RKO (cell line): ENCODE measurements at regions not wholly inside any gene's neighbourhood (a gene's known extent, or its start where the extent isn't known, plus 50 kb on each side); places are given as distances from the start of the nearest gene placed in this dataset.

Source experiments
- DNase-seq: peaks from one replicate; pipeline ENCODE4 v3.0.0-alpha.2; 2016; ENCODE audit warnings: low spot score

DNA sequence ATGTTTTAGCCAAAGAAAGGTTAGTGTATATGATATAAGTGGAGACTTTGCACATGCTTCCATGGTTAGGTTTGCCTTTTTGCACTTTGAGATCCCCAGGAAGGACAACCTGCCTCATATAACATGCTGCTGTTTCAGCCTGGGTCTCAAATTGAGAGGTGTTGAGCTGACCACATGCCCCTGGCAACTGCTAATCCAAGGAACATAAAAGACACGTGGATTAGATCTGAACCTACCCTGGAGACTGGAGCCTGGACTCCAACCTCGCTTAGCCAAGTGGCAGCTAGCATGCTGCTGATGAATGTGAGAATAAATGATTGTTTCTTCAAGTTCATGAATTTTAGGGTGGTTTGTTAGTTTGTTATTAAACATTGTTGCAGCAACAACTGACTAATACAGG, 301.8 kb upstream of the TBC1D5 start:
- no peak for DNase-seq

GRCh38 chr3:18036450-18036815, 294.0 kb upstream of the TBC1D5 start:
- DNase-seq: no peak

DNA sequence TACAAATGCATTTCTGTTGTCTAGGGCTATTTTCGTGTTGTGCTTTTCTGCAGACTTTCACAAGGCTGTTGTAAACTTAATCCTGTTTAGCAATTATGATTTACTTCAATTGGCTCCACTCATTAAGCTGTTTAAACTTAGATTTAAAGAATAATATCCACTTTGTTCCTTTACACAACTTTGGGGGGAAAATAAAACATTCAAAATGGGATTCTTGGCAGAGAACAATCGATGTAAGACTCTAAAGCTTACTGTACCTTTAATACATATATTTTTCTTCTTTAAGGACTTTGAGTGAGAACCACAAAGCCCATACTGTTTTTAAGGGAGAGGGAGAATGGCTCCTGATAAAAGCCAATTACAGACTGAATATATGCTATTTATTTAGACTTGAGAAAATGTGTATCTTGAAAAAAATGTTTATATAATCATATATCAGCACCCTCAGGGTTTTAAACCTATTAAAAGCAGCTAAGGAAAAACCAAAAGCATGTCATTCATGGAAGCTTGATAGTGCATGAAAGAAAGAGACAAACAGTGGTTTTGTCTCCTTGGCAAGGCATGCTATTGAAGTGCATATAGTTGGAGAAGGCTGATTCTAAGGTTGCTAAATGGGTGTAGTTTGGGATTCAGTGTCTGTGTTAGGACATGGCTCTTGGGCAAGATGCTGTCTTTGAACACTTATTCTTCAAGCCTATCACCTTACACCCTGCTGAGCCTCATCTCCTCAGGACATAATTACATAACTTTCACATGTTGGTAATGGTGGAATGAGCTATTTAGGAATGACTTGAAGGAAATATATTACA, 293.4 kb upstream of the TBC1D5 start:
- no peak for DNase-seq

GRCh38 chr3:18033581-18034108, 291.2 kb upstream of the TBC1D5 start:
- DNase-seq: no peak

DNA sequence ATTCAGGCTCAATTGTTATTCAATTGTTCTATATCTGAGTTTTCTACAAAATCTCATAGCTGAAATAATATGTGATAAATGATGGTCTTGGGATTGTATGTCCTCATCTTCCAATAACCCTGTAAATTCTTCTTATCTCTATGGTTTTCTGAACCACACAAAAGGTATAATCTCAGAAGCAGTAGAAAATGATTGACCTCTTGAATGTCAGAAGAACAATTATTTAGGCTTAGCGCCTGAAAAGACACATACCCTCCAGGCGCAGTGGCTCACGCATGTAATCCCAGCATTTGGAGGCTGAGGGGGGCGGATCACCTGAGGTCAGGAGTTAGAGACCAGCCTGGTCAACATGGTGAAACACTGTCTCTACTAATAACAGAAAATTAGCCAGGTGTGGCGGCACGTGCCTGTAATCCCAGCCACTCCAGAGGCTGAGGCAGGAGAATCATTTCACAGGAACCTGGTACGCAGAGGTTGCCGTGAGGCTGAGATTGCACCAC, 288.0 kb upstream of the TBC1D5 start:
- DNase-seq: no peak

GRCh38 chr3:18027161-18027939, 284.9 kb upstream of the TBC1D5 start:
- no peak for DNase-seq

DNA sequence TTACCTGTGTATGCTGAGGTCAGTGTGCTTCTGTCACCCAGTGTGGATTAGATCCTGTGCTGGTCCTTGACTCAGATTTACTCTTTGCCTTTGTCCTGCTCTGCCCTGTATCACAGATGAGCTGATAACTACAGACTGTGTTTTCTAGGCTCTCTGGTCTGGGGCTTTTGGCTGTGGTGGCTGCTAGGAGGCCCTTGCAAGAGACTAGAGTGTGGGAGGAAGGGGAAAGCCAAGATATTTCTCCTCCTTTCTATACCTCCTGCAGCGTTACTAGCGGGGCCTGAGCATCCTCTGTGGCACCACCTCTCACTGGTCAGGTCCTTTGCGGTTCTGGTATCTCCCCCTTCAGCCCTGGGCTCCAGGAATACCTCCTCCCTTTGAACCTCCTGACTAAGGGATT, 282.3 kb upstream of the TBC1D5 start:
- DNase-seq: no peak

DNA sequence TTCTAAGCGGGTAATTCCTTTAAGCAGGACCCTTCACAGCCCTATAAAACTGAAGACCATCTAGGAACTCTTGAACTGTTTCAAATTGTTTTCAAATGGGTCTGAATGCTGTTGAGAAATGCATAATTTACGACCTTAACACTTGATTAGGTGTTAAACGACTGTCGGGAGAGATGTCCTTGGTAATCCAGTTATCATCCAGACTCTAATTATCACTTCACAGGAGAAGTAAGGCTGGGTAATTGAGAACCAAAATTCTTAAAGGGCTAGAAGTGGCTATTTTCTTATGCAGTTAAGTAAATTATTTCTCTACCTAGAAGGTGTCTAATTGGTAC, 276.7 kb upstream of the TBC1D5 start:
- no peak for DNase-seq

DNA sequence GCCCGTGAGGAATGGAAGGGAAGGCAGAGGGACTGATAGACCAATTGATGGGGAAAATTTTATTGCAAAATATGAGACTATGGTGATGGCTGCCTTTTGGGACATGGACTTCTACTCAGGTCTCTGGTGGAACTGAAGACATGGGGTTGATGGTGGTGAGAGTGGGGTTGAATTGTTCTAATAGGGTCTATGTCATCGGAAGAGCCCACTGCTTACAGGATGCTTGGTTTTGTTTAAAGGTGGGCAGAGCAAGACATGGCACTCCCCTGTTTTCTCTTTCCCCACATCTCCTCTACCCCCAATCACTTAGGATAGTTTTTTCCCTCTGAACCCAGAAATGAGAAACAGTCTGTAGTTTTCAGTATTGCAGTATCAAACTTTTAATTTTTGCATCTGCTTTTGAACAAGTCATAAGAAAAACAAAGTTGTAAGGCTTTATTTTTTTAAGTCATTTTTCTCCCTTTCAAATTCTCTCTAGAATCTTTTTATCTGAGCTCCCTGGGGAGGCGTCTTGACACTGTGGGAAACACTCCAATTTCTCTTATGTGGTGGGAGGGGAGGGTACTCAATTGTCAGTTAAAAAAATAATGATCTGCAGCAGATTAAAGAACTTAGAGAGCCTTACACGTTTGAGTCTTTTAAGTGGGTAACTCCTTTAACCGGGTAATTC, 276.2 kb upstream of the TBC1D5 start:
- no peak for DNase-seq

GRCh38 chr3:18016366-18016765, 273.9 kb upstream of the TBC1D5 start:
- no peak for DNase-seq

GRCh38 chr3:18012933-18013332, 270.5 kb upstream of the TBC1D5 start:
- DNase-seq: no peak

DNA sequence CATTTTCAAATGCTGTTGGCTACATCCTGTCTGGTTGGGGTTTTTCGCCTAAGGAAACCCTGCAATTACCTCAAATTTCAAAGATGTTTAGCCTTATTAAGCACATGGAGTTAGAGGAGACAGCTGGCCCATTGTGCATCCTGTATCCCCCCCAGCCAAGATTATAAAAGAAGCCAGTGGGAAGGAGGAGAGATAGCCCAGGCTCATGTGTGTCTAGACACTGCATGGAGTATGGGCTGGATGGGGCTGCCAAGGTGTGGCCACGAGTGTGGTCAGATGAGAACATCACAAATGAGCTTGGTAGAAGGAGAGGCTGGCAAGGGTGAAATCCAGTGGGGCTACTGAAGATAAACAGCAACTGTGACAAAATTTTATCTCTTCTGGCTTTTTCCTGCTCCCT, 270.0 kb upstream of the TBC1D5 start:
- DNase-seq: no peak

DNA sequence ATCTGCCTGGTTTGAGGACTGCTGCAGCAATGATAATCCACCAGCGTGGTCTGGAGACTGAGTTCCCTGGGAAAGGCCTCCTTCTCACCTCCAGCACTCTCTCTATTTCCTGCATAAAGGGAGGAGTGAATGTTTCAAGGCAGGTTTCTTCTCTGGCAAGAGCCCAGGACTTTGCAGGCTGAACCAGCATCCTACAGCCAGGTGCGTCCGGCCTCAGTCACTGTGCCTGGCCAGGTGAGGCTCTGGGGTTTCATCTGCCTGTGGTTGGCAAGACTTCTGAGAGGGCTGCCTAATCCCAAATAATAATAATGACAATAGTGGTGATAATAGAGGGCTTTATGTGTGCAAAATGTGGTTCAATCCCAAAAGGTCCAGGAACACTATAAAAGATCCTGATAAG, 269.0 kb upstream of the TBC1D5 start:
- DNase-seq: no peak

DNA sequence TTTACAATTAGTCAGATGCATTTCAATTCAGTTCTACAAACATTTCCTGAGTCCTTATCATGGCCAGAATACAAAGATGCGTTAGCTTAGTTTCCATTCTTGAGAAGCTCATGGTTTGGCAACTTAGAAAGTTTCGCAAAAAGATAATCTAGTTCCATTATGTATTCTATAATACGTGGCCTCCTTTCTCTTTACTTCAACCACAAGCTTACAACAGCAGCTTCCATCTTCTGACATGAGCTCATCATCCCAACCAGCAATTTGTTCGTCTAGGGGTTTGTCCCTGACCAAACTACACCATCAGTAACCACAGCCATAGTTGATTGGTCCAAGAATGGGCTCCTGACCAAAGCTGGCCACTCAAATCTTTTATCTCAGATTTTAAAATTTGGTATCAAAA, 267.6 kb upstream of the TBC1D5 start:
- DNase-seq: no peak

DNA sequence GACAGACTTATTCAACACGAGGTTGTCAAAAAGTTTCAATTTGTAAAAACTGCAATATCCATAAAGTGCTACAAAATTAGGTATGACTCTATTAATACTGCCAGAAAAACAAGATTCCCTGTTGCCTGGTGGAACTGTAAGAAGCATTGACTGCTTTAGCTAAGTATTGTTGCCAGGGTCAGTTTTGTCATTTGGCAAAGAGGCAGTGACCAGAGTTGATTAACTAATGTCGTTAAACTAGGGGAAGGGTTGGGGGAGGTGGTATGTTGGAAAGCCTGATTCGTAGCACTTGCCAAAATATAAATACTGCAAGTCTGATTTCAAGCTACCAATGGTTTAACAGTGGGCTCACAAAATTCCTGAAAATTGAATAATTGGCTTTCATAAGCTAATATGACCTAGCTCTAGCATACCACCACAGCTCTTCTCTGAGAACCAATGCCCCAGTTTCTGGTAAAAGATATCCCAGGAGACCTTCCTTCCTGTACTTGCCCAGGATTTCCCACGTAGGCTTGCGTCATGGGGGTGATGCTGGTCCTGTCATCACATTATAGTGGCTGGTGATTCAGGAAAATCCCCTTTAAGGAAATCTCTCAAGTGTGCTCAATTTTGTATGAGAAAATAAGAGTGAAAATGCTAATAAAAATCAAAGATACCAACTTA, 266.4 kb upstream of the TBC1D5 start:
- no peak for DNase-seq

- DNase-seq: no peak
Measured at GRCh38 chr3:18007980-18008379, 265.5 kb upstream of the TBC1D5 start.

DNA sequence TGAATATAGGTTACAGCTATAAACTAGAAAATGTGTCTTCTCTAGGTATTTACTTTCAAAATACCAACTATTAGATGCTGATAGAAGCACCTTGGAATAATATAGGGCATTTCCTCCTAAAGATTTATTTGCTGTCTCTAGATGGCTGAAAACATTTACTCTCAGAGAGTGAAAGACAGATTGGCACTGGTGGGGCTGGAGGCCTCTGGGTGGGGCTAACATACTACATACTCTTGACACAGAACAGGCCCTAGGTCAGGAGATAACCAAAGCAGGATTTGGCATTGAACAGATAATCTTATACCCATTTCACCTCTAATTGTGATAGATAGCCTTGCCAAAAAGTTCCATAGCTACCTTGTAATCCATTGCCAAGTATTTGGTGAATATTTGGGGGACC, 253.3 kb upstream of the TBC1D5 start:
- no peak for DNase-seq

GRCh38 chr3:17994167-17994566, 251.7 kb upstream of the TBC1D5 start:
- no peak for DNase-seq

GRCh38 chr3:17990390-17990789, 248.0 kb upstream of the TBC1D5 start:
- no peak for DNase-seq

DNA sequence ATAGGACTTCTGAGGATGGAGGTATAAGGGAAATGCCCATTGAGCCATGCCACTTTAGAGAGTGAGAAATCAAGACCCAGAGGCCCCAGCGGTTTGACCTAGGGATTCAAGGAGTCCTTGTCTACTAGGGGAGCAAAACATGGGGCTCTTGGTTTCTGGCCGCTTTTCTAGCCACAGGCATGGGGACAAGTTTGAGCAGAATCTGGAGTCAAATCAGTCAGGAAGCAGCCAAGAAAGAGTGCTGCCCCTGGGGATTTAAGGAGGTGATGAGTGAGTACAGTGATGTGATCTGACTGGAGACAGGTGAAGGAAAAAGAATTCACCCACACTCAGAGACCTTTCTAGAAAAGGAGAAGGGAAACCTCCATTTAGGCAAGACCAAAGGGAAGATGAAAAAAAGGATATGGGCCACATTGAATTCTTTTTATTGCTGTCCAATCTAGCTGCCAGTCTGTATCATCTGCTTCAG, 244.0 kb upstream of the TBC1D5 start:
- no peak for DNase-seq

DNA sequence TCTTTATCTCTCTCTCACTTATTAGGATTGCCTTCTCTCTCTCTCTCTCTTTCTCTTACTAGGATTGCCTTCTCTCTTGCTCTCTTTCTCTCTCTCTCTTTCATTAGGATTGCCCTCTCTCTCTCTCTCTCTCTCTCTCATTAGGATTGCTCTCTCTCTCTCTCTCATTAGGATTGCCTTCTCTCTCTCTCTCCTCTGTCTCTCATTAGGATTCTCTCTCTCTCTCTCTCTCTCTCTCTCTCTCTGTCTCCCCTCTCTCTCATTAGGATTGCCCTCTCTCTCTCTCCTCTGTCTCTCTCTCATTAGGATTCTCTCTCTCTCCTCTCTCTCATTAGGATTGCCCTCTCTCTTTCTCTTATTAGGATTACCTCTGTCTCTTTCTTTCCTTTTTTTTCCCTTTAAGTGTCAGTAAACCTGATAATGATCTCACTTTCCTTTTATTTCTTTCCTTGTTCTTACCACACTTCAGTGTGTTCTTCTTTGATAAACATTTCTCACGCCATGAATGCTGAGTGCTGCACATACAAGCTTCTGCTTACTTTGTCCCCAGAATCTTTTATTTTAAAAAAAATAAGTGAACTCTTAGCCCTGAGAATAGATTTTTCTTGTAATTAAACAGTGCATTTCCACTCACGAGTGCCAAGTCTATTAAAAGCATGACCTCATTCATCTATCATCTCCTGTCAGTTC, 243.4 kb upstream of the TBC1D5 start:
- DNase-seq: no peak

DNA sequence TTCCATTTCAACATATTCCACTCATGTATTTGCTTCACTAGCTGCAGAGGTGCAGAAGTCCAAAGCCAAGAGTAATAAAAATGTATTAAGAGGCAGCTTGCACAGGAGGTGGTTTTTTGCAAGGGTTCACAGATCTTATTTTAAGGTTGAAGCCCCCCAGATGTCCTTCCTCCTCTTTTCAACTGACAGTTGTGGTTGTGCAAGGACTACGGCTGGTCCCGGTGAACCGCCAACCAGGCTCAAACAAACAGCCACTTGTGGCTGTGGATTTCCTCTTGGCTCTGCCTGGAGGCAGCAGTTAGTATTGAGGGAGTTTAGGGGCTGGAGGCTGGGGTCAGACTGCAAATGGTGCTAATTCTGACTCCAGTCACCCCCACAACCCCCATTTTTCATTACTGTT, 240.7 kb upstream of the TBC1D5 start:
- DNase-seq: no peak
